SU-DHL-6 (cell line): ENCODE measurements at regions not wholly inside any gene's neighbourhood (a gene's known extent, or its start where the extent isn't known, plus 50 kb on each side); places are given as distances from the start of the nearest gene placed in this dataset.
"Not testable (repeated sequence)": the region's sequence is repeated elsewhere in the genome, so short reads cannot be mapped to it uniquely, and the experiment has no call there.

Experiments used
- CTCF ChIP-seq: fragments of 200-600 bp; sonication (generic); IDR thresholded peaks from one replicate; pipeline ENCODE4 v1.5.1; 2017; ENCODE audit warnings: antibody characterized with exemption, mild to moderate bottlenecking, low read length, moderate library complexity; ENCODE audit not compliant: insufficient read depth, poor library complexity, severe bottlenecking
- EZH2phosphoT487 ChIP-seq: fragments of 200-600 bp; sonication (generic), shearing (Covaris generic); conservative IDR thresholded peaks from 2 replicates; pipeline ENCODE4 v1.6.1; 2018; ENCODE audit warnings: mild to moderate bottlenecking, antibody characterized with exemption, low read length, moderate library complexity, mixed read lengths

- not testable (repeated sequence) for TF ChIP-seq CTCF, EZH2phosphoT487
Measured at GRCh38 chr7:80020277-80020676, 114.4 kb upstream of the GNAI1 start.
